GM18502 (cell line): ENCODE measurements at regions not wholly inside any gene's neighbourhood (a gene's known extent, or its start where the extent isn't known, plus 50 kb on each side); places are given as distances from the start of the nearest gene placed in this dataset.

ENCODE experiments used
- ATAC-seq: cut with Tn5 transposase; IDR thresholded peaks from one replicate; pipeline ENCODE4 v1.9.1; 2021; ENCODE audit warnings: mild to moderate bottlenecking; ENCODE audit not compliant: unreplicated experiment, poor library complexity

DNA sequence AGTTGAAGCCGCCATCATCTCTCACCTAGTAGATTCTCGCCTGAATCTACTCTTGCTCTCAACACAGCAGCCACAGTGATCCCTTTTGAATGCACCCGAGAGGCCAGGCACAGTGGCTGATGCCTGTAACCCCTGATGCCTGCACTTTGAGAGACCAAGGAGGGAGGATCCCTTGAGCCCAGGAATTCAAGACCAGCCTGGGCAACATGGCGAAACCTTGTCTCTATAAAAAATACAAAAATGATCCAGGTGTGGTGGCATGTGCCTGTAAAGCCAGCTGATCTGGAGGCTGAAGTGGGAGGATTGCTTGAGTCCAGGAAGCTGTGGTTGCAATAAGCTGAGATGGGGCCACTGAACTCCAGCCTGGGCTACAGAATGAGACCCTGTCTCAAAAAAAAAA is 60.3 kb upstream of the EML4 start:
- no peak for ATAC-seq

DNA sequence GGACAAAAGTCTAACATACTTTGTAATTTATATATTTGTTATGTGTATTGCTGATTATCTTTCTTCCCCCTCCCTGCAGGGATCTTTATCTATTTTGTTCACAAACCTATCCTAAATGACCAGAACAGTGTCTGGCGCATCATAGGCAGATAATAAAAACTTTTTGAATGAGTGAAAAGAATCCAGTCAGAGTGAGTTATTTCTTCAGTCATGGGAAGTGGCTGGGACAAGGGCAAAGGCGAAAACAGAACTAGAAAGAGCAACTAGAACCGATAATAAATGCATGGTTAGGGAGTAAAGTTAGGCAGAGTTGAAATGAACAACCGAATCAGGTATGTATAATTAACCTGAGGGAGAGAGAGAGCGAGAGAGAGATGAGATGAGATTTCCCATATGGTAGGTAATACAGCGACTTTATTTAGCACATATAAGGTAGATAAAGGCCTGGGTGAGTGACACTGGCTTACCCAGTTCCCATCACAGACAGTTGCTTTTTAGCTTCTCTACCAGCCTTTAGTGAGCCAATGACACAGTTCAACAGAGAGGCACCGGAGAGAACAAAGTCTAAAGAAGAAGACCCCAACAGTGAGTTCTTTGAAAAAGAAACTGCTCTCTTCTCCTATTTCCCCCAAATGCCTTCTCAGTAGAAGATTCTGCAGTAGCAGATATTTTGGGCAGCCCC is 59.1 kb upstream of the EML4 start:
- ATAC-seq = no peak

- ATAC-seq = no peak
These were observed 58.4 kb upstream of the EML4 start for GRCh38 chr2:42110641-42111322.

DNA sequence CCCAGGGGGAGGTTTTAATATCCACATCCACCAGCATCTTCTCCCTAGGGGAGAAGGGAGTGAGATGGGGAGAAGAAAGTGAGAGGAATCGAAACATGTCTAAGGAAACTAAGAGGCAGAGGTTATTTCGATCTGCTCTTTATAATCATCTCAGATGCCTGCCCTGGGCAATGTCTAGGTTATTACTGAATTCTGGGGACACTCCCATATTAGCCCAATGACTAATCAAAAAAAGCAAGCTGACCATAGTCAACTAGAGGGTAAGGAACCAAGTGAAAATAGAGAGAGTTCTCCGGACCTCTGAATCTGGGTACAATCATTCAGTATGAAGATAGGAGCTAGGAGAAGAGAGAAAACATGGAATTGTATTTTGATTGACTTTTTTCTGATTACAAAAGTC is 56.7 kb upstream of the EML4 start:
- ATAC-seq = no peak

DNA sequence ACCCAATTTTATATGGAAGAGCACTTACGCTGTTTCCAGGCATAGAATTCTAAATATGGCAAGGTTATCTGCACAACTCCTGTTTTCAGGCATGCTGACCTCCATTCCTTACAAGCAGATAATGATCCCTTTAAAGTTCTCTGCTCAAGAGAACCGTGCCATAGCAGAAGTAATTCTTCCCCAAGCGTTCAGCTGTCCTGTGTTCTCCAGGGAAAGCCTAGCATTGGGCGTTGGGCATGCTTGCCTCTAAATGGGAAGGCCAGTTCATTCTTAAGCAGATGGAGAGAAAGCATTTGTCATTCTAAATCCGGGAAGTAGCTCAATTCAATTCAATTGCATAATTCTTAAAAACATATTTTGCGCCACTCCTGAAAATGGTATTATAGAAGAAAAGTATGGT is 55.7 kb upstream of the EML4 start:
- no peak for ATAC-seq

GRCh38 chr2:42114091-42114490 is 55.1 kb upstream of the EML4 start:
- no peak for ATAC-seq

DNA sequence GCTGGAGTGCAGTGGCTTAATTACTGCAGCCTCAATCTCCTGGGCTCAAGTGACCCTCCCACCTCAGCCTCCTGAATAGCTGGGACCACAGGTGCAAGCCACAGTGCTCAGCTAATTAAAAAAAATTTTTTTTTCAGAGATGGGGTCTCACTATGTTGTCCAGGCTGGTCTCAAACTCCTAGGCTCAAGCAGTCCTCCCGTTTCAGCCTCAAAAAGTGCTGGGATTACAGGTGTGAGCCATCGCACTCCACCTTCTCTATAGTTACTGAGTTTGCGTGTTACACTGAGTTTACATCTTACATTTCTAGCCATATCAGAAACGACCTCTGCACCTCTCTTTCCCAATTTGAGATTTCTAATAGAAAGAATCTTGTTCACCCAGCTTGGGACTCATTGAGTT is 53.6 kb upstream of the EML4 start:
- ATAC-seq = no peak

GRCh38 chr2:42116195-42117181 is 52.7 kb upstream of the EML4 start:
- no peak for ATAC-seq

- no peak for ATAC-seq
These were observed 52.0 kb upstream of the EML4 start for GRCh38 chr2:42117182-42117579.

DNA sequence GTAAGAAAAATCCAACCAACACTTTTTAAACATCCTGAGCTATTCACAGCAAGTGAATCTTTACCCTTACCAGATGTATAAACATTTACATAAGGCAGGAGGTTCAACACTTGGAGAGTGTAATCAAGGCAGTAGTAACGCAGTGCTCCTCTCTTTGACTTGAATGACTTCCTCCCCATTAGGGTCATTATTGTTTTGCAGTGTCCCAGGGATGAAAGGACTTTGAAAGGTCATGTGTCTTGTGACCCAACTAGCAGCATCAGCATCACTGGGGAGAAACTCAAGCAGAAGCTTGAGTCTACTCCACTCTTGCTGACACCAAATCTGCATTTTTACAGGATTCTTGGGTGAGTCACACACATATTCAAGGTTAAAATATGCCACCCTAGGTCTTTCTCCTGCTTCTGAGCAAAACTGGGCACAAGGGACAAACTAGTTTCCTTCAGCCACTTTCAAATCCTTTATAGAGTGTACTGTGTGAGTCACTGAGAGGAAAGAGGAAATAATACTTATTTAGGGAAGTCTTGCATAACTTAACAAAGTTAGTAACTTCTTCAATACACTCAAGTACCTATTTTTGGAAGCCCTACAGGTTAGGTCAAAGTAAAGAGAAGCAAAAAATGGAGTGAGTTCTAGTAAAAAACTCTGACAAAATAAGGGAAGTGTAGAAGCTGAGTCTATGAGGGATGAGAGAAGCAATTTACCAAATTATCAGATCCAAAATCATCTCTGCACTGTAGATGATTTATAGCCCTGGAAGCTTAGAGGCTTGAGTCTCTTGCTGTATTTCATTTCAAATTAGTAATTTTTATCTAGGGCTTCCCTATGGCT is 51.0 kb upstream of the EML4 start:
- peak; percentile 95 for ATAC-seq

DNA sequence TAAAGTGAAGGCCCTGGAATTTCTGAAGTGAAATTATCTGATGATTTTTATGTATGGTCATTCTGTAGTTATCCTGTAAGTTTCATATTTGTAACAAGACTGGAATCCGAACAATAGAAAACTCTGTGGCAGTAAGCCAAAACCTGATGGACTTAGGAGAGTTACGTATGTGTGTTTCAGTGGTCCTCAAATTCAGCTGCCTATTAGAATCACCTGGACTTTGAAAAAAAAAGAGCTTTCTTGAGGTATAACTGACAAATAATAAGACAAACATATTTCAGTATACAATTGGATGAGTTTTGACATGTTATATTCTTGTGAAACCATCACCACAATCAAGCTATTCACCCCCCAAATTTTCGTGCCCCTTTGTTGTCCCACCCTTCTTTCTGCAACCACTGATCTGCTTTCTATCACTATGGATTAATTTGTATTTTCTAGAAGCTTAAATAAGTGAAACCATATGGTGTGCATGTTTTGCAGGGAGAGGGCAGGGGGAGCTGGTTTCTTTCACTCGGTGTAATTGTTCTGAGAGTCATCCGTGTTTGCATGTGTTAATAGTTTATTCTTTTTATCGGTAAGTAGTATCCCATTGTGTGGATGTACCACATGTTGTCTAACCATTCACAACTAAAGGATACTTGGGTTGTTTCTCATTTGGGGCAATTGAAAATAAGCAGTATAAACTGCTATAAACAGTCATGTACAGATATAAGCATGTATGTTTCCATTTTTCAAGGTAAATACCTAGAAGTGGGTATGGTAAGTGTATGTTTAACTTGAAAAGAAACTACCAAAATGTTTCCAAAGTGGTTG is 50.2 kb upstream of the EML4 start:
- no peak for ATAC-seq
